Right atrium auricular region (tissue), 2 donors: ENCODE measurements at regions not wholly inside any gene's neighbourhood (a gene's known extent, or its start where the extent isn't known, plus 50 kb on each side); places are given as distances from the start of the nearest gene placed in this dataset.
"Not testable (repeated sequence)": the region's sequence is repeated elsewhere in the genome, so short reads cannot be mapped to it uniquely, and the experiment has no call there.

ENCODE experiments used
- DNase-seq: peaks from one replicate; pipeline ENCODE4 v3.0.0-alpha.2; 2019; ENCODE audit warnings: low spot score
- H3K27ac ChIP-seq, 2 donors: fragments of 200-600 bp; sonication (generic); 1 replicate in 1 of 2; 2 replicates in 1 of 2; pipeline ENCODE4 v1.5.1; 2016 to 2019
- H3K27me3 ChIP-seq, 2 donors: fragments of 200-600 bp; sonication (generic); one replicate each; pipeline versions ENCODE4 v1.5.1 to v1.6.0; 2017 to 2019
- H3K36me3 ChIP-seq: fragments of 200-600 bp; sonication (generic); one replicate; pipeline ENCODE4 v1.5.1; 2016
- H3K4me1 ChIP-seq, 2 donors: fragments of 200-600 bp; sonication (generic); one replicate each; pipeline versions ENCODE4 v1.5.1 to v1.6.0; 2017 to 2019
- H3K4me3 ChIP-seq, 2 donors: fragments of 200-600 bp; sonication (generic); 1 replicate in 1 of 2; 2 replicates in 1 of 2; pipeline ENCODE4 v1.5.1; 2017 to 2019; ENCODE audit warnings: mild to moderate bottlenecking in 1 of 2, moderate library complexity in 1 of 2
- H3K9me3 ChIP-seq, 2 donors: fragments of 200-600 bp; sonication (generic); one replicate each; pipeline ENCODE4 v1.5.1; 2019

DNA sequence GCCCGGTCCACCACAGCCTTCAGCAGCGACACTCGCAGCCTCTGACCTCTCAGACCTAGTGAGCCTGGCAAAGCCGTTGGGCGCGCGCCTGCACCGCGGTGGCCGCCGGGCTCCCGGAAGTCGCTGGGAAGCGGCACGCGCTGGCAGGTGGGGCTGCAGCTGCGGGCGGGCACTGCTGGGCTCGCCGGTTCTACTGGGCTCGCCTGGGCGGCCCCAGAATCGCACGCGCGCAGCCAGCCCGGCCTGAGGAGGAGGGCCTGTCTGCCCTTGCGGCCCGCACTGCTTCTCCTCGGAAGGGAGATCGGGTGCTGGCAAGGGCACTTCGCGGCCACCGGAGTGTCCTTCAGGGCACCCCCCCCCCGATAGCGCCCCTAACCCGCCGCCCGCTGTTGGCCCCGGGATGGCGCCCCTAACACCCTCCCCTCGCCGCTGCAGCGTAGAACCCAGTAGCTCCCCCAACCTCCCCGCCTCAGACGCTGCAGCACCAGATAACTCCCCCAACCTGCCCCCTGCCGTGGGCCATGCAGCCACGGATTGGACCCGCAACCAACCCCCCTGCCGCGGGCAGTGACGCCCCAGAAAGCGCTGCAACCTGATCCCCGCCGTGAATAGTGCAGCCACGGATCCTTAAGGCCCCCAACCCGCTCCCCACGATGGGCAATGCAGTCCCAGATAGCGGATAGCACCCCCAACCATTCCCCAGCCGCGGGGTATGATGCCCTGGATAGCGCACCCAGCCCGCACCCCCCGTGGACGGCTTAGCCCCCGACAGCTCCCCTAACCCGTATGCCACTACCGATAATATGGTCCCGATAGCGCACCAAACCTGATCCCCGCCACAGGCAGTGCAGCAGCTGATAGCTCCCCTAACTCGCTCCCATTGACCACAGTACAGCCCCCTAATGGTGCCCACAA is 306.5 kb downstream of the TUBA3C start:
- H3K4me3 ChIP-seq, H3K9me3 ChIP-seq, H3K27me3 ChIP-seq, H3K4me1 ChIP-seq, H3K27ac ChIP-seq, DNase-seq, H3K36me3 ChIP-seq: not testable (repeated sequence)

DNA sequence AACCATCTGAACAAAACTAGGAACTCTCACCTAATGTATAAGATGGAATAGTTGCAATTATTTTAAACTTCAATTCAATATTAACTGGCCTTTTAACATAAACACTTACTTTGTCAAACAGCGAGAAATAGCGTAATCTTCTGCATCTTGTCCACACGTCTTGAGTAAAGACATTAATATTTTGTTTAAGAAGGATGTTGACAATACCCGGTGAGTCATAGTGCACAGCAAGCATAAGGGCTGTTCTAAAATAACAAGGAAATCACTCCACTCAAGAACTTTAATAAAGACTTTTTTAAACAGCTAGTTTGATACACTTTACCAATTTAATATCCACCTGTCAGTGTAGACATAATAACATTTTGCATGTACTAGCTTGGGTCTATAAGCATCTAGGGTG is 311.1 kb downstream of the TUBA3C start:
- H3K9me3 ChIP-seq, H3K36me3 ChIP-seq, H3K4me3 ChIP-seq, H3K27ac ChIP-seq, H3K4me1 ChIP-seq, H3K27me3 ChIP-seq, DNase-seq: not testable (repeated sequence)

DNA sequence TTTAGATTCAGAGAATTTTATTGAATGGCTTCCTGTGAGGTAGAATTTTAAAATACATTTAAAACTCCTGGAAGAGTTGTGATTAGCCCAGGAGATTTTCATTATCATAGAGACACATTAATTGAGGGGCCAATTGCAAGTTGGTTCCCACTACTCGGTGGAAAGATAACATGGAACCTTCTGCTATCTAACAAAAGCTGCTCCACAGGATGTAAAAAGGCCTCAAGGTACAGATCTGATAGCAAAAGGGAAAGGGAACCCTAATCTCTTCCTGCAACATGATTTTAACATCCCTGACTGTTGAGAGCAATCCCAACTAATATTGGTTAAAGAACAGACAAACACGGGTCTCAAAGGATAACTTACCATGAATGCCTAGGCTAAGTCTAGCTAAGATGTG is 312.3 kb downstream of the TUBA3C start:
- H3K4me1 ChIP-seq, H3K9me3 ChIP-seq, H3K27ac ChIP-seq, H3K36me3 ChIP-seq, DNase-seq, H3K27me3 ChIP-seq, H3K4me3 ChIP-seq: not testable (repeated sequence)

DNA sequence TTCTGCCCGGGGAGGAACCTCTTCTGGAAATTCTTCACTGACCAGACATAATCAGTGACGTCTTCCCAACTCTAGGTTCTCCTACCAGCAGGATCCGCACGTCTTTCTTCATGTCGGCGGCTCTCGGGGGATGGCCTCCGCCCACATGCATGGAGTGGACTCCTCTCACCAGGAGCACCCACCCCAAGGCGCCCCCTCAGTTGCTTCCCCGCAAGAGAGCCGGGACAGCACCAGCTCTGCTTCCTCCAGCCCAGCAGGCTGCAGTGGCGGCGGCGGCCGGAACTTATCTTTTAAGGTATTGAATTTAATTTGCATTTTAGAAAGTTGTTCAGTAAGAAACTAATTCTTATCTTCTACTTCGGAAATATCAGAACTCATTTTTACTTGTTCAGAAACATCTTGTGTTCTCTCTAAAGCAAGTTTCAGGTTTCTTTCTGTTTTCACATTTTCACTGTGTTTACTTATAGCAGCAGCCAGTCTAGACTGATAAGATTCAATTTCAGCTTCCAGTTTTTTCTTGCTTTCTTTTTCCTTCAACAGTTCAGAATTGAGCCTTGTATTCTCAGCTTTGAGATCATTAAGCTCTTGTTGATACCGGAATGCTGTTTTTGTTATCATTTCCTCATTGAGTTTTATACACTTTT is 343.5 kb downstream of the TUBA3C start:
- H3K4me1 ChIP-seq, H3K36me3 ChIP-seq, H3K27ac ChIP-seq, H3K27me3 ChIP-seq, DNase-seq, H3K4me3 ChIP-seq, H3K9me3 ChIP-seq: not testable (repeated sequence)

DNA sequence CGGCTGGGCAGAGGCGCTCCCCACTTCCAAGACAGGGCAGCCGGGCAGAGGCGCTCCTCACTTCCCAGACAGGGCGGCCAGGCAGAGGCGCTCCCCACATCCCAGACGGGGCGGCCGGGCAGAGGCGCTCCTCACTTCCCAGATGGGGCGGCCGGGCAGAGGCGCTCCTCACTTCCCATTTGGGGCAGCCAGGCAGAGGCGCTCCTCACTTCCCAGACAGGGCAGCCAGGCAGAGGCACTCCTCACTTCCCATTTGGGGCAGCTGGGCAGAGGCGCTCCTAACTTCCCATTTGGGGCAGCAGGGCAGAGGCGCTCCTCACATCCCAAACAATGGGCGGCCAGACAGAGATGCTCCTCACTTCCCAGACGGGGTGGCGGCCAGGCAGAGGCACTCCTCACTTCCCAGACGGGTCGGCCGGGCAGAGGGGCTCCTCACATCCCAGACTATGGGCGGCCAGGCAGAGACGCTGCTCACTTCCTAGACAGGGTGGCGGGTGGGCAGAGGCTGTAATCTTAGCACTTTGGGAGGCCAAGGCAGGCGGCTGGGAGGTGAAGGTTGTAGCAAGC is 344.4 kb downstream of the TUBA3C start:
- H3K9me3 ChIP-seq, H3K4me1 ChIP-seq, DNase-seq, H3K4me3 ChIP-seq, H3K27ac ChIP-seq, H3K36me3 ChIP-seq, H3K27me3 ChIP-seq: not testable (repeated sequence)

DNA sequence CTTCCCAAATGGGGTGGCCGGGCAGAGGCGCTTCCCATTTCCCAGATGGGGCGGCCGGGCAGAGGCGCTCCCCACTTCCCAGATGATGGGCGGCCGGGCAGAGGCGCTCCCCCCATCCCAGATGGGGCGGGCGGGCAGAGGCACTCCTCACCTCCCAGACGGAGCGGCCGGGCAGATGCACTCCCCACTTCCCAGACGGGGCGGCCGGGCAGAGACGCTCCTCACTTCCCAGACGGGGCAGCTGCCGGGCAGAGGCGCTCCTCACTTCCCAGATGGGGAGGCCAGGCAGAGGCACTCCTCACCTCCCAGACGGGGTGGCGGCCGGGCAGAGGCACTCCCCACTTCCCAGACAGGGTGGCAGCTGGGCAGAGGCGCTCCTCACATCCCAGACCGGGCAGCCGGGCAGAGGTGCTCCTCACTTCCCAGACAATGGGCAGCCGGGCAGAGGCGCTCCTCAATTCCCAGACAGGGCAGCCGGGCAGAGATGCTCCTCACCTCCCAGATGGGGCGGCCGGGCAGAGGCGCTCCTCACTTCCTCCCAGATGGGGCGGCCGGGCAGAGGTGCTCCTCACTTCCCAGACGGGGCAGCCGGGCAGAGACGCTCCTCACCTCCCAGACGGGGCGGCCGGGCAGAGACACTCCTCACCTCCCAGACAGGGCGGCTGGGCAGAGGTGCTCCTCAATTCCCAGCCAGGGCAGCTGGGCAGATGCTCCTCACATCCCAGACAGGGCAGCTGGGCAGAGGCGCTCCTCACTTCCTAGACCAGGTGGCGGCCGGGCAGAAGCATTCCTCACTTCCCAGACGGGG is 345.0 kb downstream of the TUBA3C start:
- not testable (repeated sequence) for DNase-seq, H3K4me1 ChIP-seq

DNA sequence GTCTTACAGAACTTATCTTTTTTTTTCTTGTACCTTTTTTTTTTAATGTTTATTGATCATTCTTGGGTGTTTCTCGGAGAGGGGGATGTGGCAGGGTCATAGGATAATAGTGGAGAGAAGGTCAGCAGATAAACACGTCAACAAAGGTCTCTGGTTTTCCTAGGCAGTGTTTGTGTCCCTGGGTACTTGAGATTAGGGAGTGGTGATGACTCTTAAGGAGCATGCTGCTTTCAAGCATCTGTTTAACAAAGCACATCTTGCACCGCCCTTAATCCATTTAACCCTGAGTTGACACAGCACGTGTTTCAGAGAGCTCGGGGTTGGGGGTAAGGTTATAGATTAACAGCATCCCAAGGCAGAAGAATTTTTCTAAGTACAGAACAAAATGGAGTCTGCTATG is 345.9 kb downstream of the TUBA3C start:
- H3K36me3 ChIP-seq, H3K9me3 ChIP-seq, H3K27ac ChIP-seq, DNase-seq, H3K4me3 ChIP-seq, H3K27me3 ChIP-seq, H3K4me1 ChIP-seq: not testable (repeated sequence)

More for the DNA sequence above, 345.0 kb downstream of the TUBA3C start:
- H3K9me3 ChIP-seq, H3K27me3 ChIP-seq, H3K4me3 ChIP-seq, H3K27ac ChIP-seq, H3K36me3 ChIP-seq: not testable (repeated sequence)

DNA sequence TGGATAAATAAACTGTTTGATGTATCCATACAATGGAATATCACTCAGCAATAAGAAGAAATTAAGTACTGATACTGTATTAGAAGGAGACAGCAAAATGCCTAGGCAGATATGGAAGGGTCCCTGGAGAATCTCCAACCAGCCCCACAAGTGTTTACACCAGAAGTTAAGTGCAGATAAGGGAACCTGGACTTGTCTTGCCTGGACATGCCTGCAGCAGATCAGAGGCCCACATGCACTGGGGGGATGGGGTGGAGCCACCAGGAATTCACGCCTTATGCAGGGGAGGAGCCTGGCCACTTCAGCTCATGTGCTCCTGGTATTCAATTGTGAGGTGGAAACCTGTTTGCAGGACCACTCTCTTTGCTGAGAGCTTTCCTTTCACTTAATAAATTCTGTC is 356.9 kb downstream of the TUBA3C start:
- H3K4me1 ChIP-seq, H3K27me3 ChIP-seq, H3K9me3 ChIP-seq, H3K36me3 ChIP-seq, DNase-seq, H3K27ac ChIP-seq, H3K4me3 ChIP-seq: not testable (repeated sequence)

DNA sequence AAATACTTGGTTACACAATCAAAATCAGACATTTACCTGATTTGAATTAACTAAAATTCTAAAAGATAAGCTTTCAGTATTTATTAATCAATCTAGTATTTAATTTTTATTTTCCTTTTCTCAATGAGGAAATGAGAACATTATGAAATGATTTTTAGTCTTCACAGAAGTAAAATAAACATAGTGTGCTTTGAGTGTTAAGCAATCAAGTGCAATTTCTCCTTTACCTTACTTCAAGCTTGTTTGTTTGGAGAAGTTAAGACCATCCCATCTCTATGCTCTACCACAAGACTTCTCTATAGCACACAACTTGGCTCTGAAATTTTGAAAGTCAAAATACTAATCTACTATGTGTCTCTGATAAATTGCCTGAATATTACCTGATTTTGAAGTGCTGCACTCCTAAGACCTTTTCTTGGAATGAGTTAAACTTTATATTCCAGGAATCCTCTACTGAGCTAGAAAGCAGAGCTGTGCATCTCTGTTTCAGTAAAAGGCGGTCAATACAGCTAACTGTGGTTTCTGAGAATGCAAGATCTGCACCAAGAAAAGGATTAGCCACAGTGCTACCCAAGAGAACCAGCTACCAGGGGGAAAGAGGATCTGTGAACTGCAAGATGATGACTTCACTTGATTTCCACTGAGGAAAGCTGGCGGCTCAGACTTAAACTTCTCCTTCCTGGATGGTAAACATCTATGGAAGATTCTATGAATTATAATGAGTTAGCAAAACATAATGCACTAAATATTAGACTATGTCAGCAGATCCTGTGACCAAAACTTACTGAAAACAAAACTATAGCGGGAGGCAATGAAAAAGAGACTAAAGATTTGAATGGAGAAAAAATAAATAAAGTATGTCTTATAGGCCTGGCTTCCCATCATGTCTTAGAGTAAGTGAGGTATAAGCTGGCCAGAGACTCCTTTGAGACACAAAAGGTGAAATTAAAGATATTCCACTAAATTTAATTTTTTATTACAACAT is 358.7 kb downstream of the TUBA3C start:
- not testable (repeated sequence) for H3K9me3 ChIP-seq, H3K36me3 ChIP-seq, H3K27ac ChIP-seq, H3K4me1 ChIP-seq, H3K27me3 ChIP-seq, H3K4me3 ChIP-seq, DNase-seq

DNA sequence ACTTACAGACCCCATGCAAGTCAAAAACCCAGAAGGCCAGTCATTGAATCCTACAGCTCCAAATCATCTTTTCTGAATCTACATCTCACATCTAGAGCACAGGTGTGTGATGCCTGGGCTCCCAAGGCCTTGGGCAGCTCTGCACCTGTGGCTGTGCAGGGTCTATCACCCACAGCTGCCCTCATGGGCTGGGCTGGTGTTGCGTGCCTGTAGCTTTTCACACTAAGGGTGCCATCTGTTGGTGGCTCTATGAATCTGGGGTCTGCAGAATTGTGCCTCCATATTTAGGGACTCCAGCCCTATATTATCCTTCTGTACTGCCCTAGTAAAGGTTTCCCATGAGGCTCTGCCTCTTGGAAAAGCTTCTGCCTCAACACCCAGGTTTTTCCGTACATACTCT is 407.6 kb downstream of the TUBA3C start:
- not testable (repeated sequence) for DNase-seq, H3K4me1 ChIP-seq, H3K27me3 ChIP-seq, H3K4me3 ChIP-seq, H3K36me3 ChIP-seq, H3K9me3 ChIP-seq, H3K27ac ChIP-seq

DNA sequence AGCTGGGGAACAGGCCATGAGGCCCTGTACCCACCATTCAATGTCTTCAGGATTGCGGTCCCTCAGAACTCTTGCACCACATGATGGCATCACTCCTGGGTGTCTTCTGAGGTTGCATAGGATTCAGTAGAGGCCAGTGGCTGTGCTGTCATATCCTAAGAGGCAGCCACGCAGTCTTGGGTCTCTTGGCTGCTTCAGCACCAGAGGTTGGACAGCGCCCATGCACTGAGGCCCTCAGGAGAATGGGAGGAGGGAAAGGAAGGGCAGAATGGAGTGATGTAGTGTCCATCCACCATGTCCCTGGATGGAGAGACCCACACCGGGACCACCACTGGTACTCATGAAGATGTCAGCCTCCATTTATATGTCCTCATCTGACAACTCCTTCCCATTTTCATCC is 439.9 kb downstream of the TUBA3C start:
- not testable (repeated sequence) for H3K9me3 ChIP-seq, H3K36me3 ChIP-seq, H3K27me3 ChIP-seq, H3K27ac ChIP-seq, H3K4me1 ChIP-seq, DNase-seq, H3K4me3 ChIP-seq
